ENCODE measurements at regions not wholly inside any gene's neighbourhood (a gene's known extent, or its start where the extent isn't known, plus 50 kb on each side); places are given as distances from the start of the nearest gene placed in this dataset.
"Not testable (repeated sequence)": the region's sequence is repeated elsewhere in the genome, so short reads cannot be mapped to it uniquely, and the experiment has no call there.

DNA sequence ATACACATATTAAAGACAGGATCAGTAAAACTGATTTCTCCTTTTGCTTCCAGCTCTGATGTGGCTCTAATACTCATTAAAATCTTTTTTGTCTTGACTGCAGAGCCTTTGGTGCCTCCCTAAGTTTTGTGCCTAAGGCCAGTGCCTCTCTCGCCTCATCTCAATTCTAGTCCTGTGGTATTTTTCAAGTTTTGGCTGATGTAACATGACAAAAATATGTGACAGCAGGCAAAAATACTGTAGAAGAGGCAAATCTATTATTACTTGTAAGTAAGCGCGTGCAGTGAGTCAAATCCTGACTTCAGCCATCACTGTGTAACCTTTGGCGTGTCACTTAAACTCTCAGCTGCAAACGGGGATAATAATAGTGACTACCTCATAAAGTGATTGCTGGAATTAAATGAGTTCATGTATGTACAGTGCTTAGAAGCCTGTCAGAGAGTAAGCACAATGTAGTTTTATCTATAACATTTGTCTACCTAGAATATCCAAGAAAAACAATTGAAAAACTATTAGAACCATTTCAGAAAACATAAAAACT, 74.0 kb downstream of the MAB21L3 start:
- no peak for ATAC-seq

DNA sequence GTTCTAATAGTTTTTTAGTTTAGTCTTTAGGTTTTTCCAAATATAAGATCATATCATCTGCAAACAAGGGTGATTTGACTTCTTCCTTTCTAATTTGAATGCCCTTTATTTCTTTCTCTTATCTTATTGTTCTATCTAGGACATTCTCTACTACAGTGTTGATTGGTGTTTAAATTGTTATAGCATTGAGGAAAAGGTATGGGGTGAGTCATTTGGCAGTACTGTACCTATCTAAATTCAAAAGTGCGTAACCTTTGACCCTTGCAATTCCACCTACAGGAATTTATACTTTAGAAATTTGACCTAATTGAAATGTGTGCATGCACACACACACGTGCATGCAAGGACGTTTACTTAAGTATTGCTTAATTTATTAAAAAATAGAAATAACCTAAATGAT, 78.3 kb downstream of the MAB21L3 start:
- no peak for ATAC-seq

DNA sequence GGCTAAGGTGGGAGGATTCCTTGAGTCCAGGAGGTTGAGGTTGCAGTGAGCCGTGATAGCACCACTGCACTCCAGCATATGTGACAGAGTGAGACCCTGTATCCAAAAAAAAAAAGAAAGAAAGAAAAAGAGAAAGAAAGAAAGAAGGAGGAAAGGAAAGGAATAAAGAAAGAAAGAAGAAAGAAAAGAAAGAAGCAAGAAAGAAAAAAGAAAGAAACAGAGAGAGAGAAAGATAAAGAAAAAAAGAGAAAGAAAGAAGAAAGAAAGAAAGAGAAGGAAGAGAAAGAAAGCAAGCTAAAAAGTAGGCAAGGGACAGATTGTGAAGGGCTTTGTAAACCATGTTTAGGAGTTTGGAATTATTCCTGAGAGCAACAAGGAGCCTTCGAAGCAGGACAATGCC, 80.1 kb downstream of the MAB21L3 start:
- ATAC-seq: no peak

DNA sequence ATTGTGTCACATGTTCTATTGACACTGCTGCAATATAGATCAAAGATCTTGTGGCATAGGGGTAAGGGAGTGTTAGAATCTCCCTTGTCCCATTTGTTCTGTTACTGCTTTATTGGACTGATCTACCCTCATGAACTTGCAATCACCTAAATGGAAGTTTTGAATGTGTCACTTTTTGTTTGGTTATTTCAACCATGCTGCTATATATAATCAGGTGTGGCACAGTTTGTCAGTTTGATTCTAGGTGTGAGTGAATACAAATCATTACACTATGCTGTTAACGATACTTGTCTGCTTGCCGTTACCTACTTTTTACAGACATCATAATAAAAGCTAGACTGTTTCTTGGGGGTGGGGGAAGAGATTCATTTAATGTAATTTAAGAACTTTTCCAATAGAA, 82.6 kb downstream of the MAB21L3 start:
- ATAC-seq: no peak

DNA sequence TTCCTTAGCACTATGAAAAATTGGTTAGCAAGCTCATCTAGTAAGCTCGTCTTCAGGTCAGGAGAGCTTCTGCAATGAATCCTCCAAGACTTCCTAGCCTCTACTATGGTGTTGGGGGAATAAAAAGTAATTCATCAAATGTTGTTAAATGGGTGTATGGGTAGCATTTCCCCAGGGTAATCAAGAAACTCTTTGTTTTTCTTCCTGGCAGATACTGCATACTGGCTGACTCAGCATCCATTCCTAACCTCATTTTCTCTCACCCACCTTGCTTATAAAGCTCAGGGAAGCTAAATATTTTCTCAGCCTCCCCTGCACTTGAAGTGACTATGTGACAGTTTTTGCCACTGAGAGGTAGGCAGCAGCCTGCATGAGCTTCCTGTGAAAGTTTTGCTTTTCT, 83.4 kb downstream of the MAB21L3 start:
- ATAC-seq: no peak

DNA sequence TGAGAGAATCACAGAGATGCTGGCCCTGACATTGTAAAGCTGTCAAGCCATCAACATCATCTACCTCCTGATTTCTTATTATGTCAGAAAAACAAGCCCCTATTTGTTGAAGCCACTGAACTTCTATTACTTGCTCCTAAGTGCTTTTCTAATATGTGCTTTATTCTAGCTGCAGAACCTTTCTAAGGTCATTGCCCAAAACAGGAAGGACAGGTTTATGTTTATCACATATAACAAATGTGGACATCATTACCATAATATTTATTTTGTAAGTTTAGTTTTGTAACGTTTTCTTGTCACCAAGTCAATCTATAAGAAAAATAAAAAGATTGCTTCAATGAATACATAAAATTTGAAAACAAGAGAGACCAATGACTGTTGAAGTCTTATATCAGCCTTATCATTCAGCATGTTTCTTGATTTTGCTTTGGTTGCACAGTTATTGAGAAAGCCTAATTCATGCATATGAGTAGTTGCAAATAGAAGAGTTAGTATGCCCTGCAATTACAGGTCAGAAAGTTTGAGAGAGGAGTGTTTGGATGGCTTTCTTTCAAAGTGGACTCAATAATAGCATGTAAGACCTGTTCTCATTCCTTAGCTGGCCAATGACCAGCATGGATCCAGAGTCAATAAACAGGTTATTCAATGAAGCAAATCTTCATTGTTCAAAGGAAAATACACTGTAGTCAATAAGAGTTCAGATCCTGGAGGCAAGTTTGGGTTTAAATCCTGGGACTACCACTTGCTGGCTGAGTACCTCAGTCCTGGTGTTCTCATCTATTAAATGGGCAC, 84.1 kb downstream of the MAB21L3 start:
- no peak for ATAC-seq

DNA sequence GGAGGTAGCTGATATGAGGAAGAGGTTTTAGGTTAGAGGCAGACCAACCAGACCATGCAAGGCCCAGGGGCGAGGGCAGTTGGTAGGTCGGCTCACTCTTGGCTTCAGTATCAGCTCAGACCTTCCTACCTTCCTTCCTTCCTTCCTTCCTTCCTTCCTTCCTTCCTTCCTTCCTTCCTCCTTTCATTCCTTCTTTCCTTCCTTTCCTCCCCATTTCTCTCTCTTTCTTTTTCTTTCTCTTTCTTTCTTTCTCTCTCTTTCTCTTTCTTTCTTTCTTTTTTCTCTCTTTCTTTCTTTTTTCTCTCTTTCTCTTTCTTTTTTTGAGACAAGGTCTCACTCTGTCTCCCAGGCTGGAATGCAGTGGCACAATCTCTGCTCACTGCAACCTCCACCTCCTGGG, 89.1 kb downstream of the MAB21L3 start:
- ATAC-seq: not testable (repeated sequence)

DNA sequence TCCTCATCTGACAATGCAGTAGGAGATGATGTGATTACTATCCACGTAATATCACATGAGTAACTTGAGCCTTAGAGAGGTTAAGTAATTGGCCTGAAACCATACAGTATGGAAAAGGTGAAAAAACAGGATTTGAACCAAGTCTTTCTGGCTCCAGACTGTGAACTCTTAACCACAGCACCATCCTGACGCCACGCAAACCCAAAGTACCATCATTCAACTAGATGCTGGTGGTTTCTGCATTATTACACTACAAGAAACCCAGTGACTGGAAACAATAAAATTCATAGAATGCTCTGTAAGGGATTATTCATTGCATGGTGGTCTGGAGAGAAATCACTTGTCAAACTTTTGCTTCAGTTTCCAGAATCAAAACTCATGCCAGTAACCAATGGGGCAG, 90.7 kb downstream of the MAB21L3 start:
- no peak for ATAC-seq

DNA sequence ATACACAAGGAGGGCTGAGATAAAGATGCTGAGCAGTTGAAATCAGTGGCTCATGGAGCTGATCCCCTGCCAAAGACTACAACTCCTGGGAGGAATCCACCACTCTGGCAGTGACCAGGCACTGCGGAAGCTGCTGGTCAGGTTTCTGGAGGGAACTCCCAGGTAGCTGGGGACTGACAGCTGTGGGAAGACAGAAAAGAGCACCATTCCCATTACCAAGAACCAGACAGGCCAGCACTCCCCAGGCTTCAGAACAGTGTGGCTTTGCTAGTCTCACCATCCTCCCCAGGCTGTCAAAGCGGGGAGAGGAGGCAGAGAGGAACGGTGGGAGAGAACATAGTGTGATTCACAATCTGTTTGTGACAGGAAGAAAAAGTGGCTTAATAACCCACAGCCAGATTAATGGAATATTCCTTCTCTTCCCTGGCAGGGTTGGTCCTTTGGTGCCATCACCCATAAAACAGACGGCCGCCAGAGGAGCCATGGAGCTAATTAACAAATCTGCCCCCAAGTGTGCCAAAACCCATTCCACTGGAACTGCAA, 92.1 kb downstream of the MAB21L3 start:
- peak; percentile 37 for ATAC-seq

DNA sequence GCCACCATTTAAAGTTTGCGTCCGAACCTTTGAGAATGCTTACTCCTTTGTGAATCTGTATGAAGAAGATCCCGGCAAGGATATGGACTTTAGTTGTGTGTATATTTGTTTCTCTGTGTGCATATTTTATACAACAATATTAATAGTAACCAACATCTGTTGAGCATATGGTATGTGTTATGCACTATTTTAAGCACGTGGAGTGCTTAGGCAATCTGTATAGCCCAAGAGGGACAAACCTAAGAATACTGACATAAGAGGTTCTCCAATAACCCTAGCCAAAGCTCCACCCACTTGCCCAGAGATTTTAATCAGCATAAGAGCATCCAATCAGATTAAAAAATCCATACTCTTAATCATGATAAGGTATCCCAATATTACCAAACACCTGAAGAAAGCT, 92.7 kb downstream of the MAB21L3 start:
- ATAC-seq: no peak

DNA sequence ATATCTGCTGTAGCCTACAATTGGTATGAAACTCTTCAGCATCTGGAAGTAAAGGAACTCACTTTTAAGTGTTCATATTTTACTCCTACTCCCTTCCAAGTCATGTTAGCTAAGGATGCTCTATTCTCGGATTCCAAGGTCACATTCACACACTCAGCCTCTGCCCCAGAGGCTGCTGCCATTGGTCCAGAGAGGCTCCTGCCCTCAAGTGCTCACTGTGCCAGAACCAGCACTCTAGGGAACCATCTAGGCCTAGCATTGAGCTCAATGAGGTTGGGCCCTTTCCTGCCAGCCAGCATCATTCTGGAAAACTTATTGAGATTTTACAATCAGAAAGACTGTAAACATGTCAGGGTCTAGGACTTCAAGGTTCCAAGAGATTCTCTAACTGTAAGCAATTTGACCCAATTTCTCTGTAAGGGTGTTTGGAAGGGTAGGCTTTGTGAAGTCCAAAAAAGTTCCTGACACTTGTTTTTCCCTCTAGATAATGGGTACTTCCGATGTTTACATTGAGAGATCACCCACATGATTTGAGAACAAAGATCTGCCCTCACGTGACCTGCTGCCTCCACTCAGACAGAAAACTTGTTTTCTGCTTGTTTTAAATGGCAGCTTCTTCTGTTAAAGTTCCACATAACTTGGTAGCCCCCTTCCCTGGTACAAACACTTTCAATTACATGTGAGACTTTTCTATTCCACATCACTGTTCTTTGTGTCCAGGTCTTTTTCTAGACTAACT, 94.9 kb downstream of the MAB21L3 start:
- no peak for ATAC-seq

DNA sequence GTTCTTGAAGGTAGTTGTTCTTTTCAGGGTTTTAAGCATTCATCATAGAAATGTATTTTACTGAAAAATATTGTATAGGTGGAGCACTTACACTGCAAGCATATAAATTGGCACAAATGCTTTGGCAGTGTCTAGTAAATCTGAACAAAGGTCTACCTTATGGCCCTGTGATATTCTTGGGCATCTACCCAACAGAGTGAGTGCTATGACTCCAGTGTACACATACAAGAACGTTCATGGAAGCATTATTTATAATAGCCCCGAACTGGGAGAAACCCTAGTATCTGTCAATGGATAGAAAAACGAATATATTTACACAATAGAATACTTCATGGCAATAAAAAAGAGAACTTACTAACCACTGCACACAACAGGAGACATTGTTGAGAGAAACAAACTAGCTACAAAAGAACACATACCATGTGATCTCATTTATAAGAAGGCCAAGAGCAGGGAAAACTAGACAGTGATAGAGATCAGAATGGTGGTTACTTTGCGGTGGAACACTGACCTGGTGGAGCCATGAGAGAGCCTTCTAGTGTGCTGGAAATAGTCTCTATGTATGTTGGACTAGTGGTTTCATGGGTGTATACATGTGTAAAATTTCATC, 96.0 kb downstream of the MAB21L3 start:
- ATAC-seq: no peak

DNA sequence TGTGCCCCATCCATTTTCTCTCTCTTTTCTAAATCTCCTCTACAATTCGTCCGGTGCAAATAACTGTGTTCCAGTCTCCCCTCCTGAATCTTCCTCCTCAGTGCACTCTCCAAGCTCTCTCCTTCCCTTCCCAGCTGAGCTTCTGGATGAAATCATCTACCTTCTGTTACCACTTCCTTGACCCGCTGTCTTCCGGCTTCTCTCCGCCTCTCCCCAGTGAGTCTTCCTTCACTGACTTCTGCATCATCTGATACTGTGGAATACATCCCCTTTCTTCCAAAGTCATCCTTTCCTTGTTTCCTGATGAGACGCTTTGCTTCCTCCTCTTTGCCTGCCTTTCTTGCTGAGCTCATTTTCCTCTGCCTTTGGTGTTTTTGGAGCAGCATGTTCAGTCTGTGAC, 96.9 kb downstream of the MAB21L3 start:
- no peak for ATAC-seq

DNA sequence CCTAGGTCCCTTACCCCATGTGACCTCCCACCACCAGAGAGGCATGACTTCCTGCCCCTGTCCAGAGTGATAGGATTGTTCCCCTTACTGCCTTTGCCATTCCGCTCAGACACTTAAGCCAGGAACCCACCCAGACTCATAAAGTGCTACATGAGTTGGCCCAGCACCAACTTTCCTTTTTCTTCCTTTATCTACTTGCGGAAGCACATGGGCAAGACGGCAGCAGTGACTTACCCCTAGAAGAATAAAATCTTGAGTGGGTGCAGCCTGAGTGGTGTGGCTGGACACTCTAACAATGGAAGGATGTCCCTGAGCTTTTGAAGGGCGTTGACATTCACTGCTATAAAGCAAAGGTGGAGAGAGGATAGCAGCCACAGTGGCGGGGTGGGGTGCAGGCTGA, 100.1 kb downstream of the MAB21L3 start:
- no peak for ATAC-seq

DNA sequence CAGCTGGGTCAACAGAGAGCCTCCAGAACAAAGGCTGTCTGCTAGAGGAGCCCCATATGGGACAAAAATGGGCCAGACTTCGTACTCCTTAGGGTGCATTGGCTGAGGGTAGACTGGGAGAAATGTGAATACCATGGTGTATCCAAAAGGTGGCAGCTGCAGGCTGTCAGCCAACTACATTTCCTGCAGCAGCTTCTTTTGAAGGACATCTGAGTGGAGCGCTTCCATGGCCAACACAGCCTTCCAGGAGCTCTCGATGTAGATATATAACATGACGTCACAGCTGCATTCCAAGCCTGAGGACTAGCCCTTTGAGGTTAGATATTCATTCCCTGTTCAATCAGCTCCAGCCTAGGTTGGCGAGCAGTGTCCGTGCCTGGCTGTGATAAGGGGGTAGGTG, 107.7 kb downstream of the MAB21L3 start:
- ATAC-seq: no peak

DNA sequence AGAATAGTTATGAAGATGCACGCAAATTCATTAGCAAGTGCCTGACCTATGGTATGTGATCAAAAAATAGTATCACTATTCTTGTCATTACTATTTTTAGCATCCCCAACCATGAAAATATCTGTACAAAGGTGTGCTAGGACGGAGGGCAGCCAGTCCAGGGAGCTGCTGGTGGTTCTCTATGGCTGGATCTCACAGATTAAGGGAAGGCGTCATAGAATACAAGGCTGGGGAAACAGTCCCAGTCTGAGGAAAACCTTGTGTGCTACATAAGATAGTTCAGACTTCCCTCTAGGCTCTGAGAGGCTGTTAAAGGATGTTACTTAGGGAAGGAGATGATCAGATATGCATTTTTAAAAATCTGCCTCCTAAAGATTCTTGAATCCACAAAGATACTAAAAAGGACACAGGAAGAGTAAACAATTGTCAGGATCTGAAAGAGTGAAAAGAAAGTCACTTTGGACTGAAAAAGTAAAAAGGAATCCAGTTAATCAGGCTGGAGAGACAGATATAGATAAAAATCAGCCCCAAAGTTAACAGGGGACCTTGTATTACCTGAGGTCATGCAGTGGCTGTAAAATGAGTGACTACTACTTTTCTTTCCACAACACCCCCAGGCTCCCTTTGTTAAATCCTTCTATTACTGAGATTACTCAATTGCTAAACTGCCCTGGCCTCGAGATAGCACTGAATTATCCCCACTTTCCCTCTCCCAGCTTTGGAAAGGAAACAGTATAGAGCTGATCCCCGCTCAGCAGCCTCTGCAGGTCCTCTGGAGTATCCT, 108.6 kb downstream of the MAB21L3 start:
- ATAC-seq: no peak

DNA sequence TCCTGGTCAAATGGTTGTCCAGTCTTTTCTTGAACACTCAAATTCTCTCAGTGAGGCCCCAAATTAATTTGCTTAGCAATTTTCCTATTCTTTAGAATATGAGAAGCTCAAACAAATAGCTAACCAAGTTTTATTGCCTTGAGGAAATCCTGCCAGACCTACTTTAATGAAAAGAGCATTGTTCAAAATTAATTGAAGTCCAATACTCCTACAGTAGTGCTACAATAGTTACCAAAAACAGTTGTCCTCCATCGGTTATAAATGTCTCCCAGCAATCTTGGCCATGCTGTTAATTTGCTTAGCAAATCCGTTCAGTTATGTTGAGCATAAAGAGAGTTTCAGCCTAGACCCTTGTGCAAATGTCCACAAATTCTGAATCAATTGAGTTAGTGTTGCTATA, 112.9 kb downstream of the MAB21L3 start:
- ATAC-seq: no peak

DNA sequence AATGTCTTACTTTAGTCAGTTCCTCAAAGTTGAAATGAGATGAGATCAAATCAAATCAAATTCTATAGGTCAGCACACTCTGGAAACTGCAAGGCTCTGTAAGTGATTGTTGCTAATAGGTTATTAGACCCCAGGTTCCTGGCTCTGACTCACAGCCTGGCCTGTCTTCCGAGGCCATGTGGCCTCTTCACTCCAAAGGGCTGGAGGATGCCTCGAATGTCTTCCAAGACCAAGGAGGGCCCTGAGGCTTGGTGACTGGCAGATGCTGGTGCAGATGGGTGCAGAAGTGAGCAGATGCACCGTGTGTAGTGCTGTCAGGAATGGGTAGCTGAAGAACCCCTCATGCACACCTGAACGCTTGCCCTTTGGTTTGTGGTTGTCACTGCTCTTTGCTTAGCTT, 113.4 kb downstream of the MAB21L3 start:
- no peak for ATAC-seq

DNA sequence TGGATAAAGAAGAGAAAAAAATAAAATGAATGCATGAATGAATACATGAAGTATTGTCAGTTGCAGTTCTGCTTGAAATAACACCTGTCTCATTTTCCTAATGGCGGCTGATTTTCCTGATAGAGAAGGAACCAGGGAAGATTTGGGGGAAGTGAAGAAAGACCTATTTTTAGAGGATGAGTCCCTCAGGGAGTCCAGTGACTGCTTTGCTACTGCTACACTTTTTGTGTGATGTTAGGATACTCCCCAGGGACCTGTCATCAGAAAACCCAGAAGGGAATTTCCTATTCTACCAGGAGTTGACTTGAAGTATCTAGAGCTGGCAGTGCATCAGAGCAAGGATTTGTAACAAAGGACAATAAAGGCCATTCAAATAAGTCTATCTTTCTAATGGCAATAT, 114.8 kb downstream of the MAB21L3 start:
- ATAC-seq: no peak

DNA sequence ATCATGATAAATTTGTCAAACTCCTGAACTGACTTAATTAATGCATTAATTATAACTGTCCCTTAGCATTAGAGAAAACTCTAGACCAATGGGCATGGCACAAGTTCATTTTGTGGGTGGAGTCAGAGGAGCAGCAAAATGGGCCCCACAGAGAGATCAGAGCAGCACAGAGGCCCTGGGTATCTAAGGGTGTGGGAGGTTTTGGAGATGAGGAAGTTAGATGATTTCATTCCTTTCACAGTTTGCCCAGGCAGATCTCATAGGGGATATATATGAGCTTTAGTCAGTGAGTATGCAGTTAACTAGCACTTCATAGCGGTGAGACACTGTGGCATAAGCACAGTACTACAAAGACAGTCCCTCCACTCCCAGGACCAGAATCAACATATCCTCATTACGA, 117.3 kb downstream of the MAB21L3 start:
- ATAC-seq: no peak

DNA sequence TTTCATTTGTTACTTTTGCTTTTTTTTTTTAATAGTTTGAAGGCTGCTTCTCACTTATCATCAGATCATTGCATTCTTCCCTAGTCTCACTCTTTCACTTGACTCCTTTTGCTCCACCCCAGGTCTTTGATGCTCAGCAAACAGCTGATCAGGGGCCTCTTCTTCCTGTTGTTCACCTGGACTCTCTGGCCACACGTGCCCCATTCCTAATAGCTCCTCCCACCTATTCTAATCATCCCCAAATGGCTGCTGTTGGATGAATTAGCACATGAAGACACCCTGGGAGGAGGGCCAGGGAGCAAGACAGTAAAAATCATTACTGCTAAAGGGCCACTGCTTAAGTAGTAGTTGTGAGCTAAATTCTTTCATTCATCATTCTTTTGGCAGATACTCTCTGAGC, 119.5 kb downstream of the MAB21L3 start:
- no peak for ATAC-seq

DNA sequence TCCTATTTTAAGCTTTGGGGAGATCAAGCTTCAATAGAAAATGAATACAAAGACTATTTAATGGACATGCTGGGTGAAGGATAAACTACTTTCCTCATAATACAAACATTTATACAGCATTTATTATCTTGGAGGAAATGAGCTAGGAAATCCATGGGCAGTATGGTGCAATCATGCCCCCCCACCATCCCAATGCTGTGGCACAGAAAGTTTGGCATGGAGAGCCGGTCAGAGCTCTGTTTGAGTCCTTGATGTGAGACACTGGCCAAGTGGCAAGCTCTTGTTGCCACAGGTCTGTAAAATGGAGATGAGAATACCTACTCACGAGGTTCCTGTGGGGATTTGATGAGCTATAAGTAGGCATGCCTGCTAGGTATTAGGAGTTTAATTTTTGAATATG, 120.6 kb downstream of the MAB21L3 start:
- no peak for ATAC-seq
